ENCODE measurements at regions not wholly inside any gene's neighbourhood (a gene's known extent, or its start where the extent isn't known, plus 50 kb on each side); places are given as distances from the start of the nearest gene placed in this dataset.

- peaks cover 9% of the 10 kb centered on the region for H3K4me1 ChIP-seq (ENCODE audit: low read length)
- H3K9me3 ChIP-seq (ENCODE audit: insufficient read depth, low read length) = peaks cover 9% of the 10 kb centered on the region; the same call in 1 of the 2 replicates
- H3K27me3 ChIP-seq (ENCODE audit: low read depth, low read length) = no peaks in the 10 kb centered on the region
- no peak overlapping the region for H2AFZ ChIP-seq (ENCODE audit: low read depth, low read length)
- no peak overlapping the region for H3K9ac ChIP-seq (ENCODE audit: low read length)
- no peaks in the 10 kb centered on the region for H3K79me2 ChIP-seq (ENCODE audit: low read length)
- TF ChIP-seq EZH2phosphoT487 (IDR thresholded peaks at IDR 0.05; ENCODE audit: low read depth) = no peak
- no peak for TF ChIP-seq CTCF (IDR thresholded peaks at IDR 0.05; ENCODE audit: low read depth, low read length)
- no peak overlapping the region for H3K27ac ChIP-seq (ENCODE audit: low read length)
- no peaks in the 10 kb centered on the region for H4K20me1 ChIP-seq (ENCODE audit: insufficient read depth, low read length)
- no peak overlapping the region for H3K4me3 ChIP-seq (ENCODE audit: low read length)
- H3K4me2 ChIP-seq (ENCODE audit: low read length) = peak overlapping the region; percentile 11; the same call in 1 of the 2 replicates
- H3K36me3 ChIP-seq (replicated peaks; ENCODE audit: low read depth, low read length) = no peaks in the 10 kb centered on the region
Measured at GRCh38 chr3:153767601-153768560, 353.3 kb upstream of the ARHGEF26 start.

- no peaks in the 10 kb centered on the region for H4K20me1 ChIP-seq (ENCODE audit: insufficient read depth, low read length)
- H3K4me2 ChIP-seq (ENCODE audit: low read length) = peak overlapping the region; percentile 11; the same call in 1 of the 2 replicates
- no peak overlapping the region for H3K9ac ChIP-seq (ENCODE audit: low read length)
- H3K9me3 ChIP-seq (ENCODE audit: insufficient read depth, low read length) = peaks cover 9% of the 10 kb centered on the region; the same call in 1 of the 2 replicates
- H3K4me3 ChIP-seq (ENCODE audit: low read length) = no peak overlapping the region
- H3K27me3 ChIP-seq (ENCODE audit: low read depth, low read length) = no peaks in the 10 kb centered on the region
- no peak overlapping the region for H3K27ac ChIP-seq (ENCODE audit: low read length)
- no peaks in the 10 kb centered on the region for H3K79me2 ChIP-seq (ENCODE audit: low read length)
- TF ChIP-seq EZH2phosphoT487 (IDR thresholded peaks at IDR 0.05; ENCODE audit: low read depth) = no peak
- peak; percentile 91 for TF ChIP-seq CTCF (IDR thresholded peaks at IDR 0.05; ENCODE audit: low read depth, low read length)
- peaks cover 9% of the 10 kb centered on the region for H3K4me1 ChIP-seq (ENCODE audit: low read length)
- H3K36me3 ChIP-seq (replicated peaks; ENCODE audit: low read depth, low read length) = no peaks in the 10 kb centered on the region
- no peak overlapping the region for H2AFZ ChIP-seq (ENCODE audit: low read depth, low read length)
Measured at GRCh38 chr3:153768561-153769469, 352.4 kb upstream of the ARHGEF26 start.

GRCh38 chr3:153783106-153783505, 338.1 kb upstream of the ARHGEF26 start:
- H2AFZ ChIP-seq (ENCODE audit: low read depth, low read length) = no peak overlapping the region
- no peak overlapping the region for H3K4me2 ChIP-seq (ENCODE audit: low read length)
- no peaks in the 10 kb centered on the region for H3K9me3 ChIP-seq (ENCODE audit: insufficient read depth, low read length)
- no peaks in the 10 kb centered on the region for H3K36me3 ChIP-seq (replicated peaks; ENCODE audit: low read depth, low read length)
- no peaks in the 10 kb centered on the region for H3K79me2 ChIP-seq (ENCODE audit: low read length)
- H3K4me3 ChIP-seq (ENCODE audit: low read length) = no peak overlapping the region
- H3K27me3 ChIP-seq (ENCODE audit: low read depth, low read length) = no peaks in the 10 kb centered on the region
- no peak overlapping the region for H3K9ac ChIP-seq (ENCODE audit: low read length)
- no peaks in the 10 kb centered on the region for H3K4me1 ChIP-seq (ENCODE audit: low read length)
- H3K27ac ChIP-seq (ENCODE audit: low read length) = no peak overlapping the region
- no peaks in the 10 kb centered on the region for H4K20me1 ChIP-seq (ENCODE audit: insufficient read depth, low read length)
- no peak for TF ChIP-seq CTCF (IDR thresholded peaks at IDR 0.05; ENCODE audit: low read depth, low read length)
